GM21717 (cell line): ENCODE measurements at regions not wholly inside any gene's neighbourhood (a gene's known extent, or its start where the extent isn't known, plus 50 kb on each side); places are given as distances from the start of the nearest gene placed in this dataset.
"Not testable (repeated sequence)": the region's sequence is repeated elsewhere in the genome, so short reads cannot be mapped to it uniquely, and the experiment has no call there.

Source experiments
- ATAC-seq: cut with Tn5 transposase; IDR thresholded peaks from one replicate; pipeline ENCODE4 v1.9.1; 2021; ENCODE audit warnings: mild to moderate bottlenecking, moderate library complexity; ENCODE audit not compliant: unreplicated experiment

GRCh38 chr5:128711216-128711615 lies 173.2 kb upstream of the FBN2 start:
- ATAC-seq = no peak

- no peak for ATAC-seq
Observed at GRCh38 chr5:128714551-128714950, 176.5 kb upstream of the FBN2 start.

- no peak for ATAC-seq
Observed at GRCh38 chr5:128722551-128722950, 184.5 kb upstream of the FBN2 start.

- ATAC-seq = not testable (repeated sequence)
Observed at GRCh38 chr5:128730021-128730420, 192.0 kb upstream of the FBN2 start.

- ATAC-seq = not testable (repeated sequence)
Observed at GRCh38 chr5:128735656-128736055, 197.6 kb upstream of the FBN2 start.

GRCh38 chr5:128736553-128736952 lies 198.5 kb upstream of the FBN2 start:
- ATAC-seq = no peak

- no peak for ATAC-seq
Observed at GRCh38 chr5:128749136-128749898, 211.3 kb upstream of the FBN2 start.

GRCh38 chr5:128750155-128750554 lies 212.1 kb upstream of the FBN2 start:
- no peak for ATAC-seq

- no peak for ATAC-seq
Observed at GRCh38 chr5:128757196-128757959, 207.9 kb upstream of the SLC27A6 start.

- ATAC-seq = no peak
Observed at GRCh38 chr5:128762661-128763306, 202.5 kb upstream of the SLC27A6 start.

GRCh38 chr5:128763321-128763720 lies 202.0 kb upstream of the SLC27A6 start:
- no peak for ATAC-seq

- ATAC-seq = no peak
Observed at GRCh38 chr5:128764601-128765310, 200.5 kb upstream of the SLC27A6 start.

- no peak for ATAC-seq
Observed at GRCh38 chr5:128765448-128766061, 199.7 kb upstream of the SLC27A6 start.

- ATAC-seq = no peak
Observed at GRCh38 chr5:128766406-128766805, 198.9 kb upstream of the SLC27A6 start.

- ATAC-seq = no peak
Observed at GRCh38 chr5:128770907-128771306, 194.4 kb upstream of the SLC27A6 start.

GRCh38 chr5:128772356-128772755 lies 192.9 kb upstream of the SLC27A6 start:
- ATAC-seq = no peak

GRCh38 chr5:128773378-128773777 lies 191.9 kb upstream of the SLC27A6 start:
- no peak for ATAC-seq

GRCh38 chr5:128774605-128775004 lies 190.7 kb upstream of the SLC27A6 start:
- ATAC-seq = no peak

GRCh38 chr5:128775558-128775957 lies 189.7 kb upstream of the SLC27A6 start:
- no peak for ATAC-seq

- ATAC-seq = peak; percentile 94
Observed at GRCh38 chr5:128777052-128777451, 188.2 kb upstream of the SLC27A6 start.

- no peak for ATAC-seq
Observed at GRCh38 chr5:128778474-128778873, 186.8 kb upstream of the SLC27A6 start.
